Adrenal gland (tissue), 9 donors: ENCODE measurements at regions not wholly inside any gene's neighbourhood (a gene's known extent, or its start where the extent isn't known, plus 50 kb on each side); places are given as distances from the start of the nearest gene placed in this dataset.

ENCODE experiments used
- DNase-seq, 7 donors: peaks; one replicate each; pipeline ENCODE4 v3.0.0-alpha.2; 2019 to 2020
- H3K27ac ChIP-seq, 5 donors: fragments of 200-600 bp; sonication (generic) in 4 of 5; 1 replicate in 3 of 5; 2 replicates in 2 of 5; pipeline versions ENCODE4 v1.5.1 to v1.8.0; 2016 to 2020; ENCODE audit warnings: mild to moderate bottlenecking in 1 of 5
- H3K27me3 ChIP-seq: fragments of 200-600 bp; 2 replicates; pipeline ENCODE4 v1.8.0; 2021
- H3K36me3 ChIP-seq, 2 donors: fragments of 200-600 bp; replicated peaks in 1 of 2; 1 replicate in 1 of 2; 2 replicates in 1 of 2; pipeline versions ENCODE4 v1.5.1 to v1.8.0; 2018 to 2022
- H3K4me1 ChIP-seq, 2 donors: fragments of 200-600 bp; replicated peaks in 1 of 2; 1 replicate in 1 of 2; 2 replicates in 1 of 2; pipeline versions ENCODE4 v1.5.1 to v1.8.0; 2018 to 2021
- H3K4me3 ChIP-seq, 4 donors: fragments of 200-600 bp; sonication (generic) in 3 of 4; one replicate each; pipeline ENCODE4 v1.5.1; 2016 to 2018
- H3K9me3 ChIP-seq, 3 donors: fragments of 200-600 bp; sonication (generic) in 1 of 3; replicated peaks in 1 of 3; 1 replicate in 2 of 3; 2 replicates in 1 of 3; pipeline versions ENCODE4 v1.5.1 to v1.8.0; 2016 to 2021
- CTCF ChIP-seq, 6 experiments: fragments of 450-650 bp in 4 of 6; fragments of 200-600 bp in 2 of 6; sonication (generic) in 1 of 6; IDR thresholded peaks; 1 replicate in 5 of 6; 2 replicates in 1 of 6; pipeline versions ENCODE4 v1.5.1 to v1.8.0; 2016 to 2021; ENCODE audit warnings: antibody characterized with exemption in 6 of 6, mild to moderate bottlenecking in 2 of 6, moderate library complexity in 1 of 6
- POLR2A ChIP-seq, 2 donors: fragments of 450-650 bp; IDR thresholded peaks; one replicate each; pipeline ENCODE4 v1.6.1; 2017; ENCODE audit warnings: antibody characterized with exemption in 2 of 2, mild to moderate bottlenecking in 2 of 2, moderate library complexity in 1 of 2
- WGBS, 4 donors: extraction: QIAGEN DNeasy Blood & Tissue Kit in 2 of 4; methylation state at CpG; one replicate each; pipeline versions ENCODE4 v1.1.5 to v1.1.7; 2013 to 2017; 5-methylcytosine and 5-hydroxymethylcytosine counted together
- intact Hi-C, 2 donors: fragments of 100-400 bp; cut with DNase I; formaldehyde crosslinking; loops; one replicate each; pipeline versions ENCODE4 v1.14.1 to v1.15.0; 2022 to 2023
- donor health status: healthy with polysubstance abuse.
- donor health status: Bipolar disorder and iron deficiency.
- donor health status: DM: yes; HTN: yes; CAD: no.
- donor health status: DM: no; HTN: no; CAD: no.
- donor health status: DM: no; HTN: no; CAD: no.

- intact Hi-C loops = no loop called here
- no peak for TF ChIP-seq CTCF (IDR thresholded peaks at IDR 0.05)
- Histone ChIP-seq H3K27ac (no peak overlapping the region), H3K9me3 (no peaks in the 10 kb centered on the region), H3K4me1 (no peaks in the 10 kb centered on the region), H3K36me3 (no peaks in the 10 kb centered on the region), H3K27me3 (no peaks in the 10 kb centered on the region), H3K4me3 (no peak overlapping the region)
- DNase-seq = no peak
- WGBS, 4 donors = 33 to 75% (median 64%) methylated on average over 2 of the region's 2 CpGs
These were observed 1113.2 kb upstream of the ATXN7L3B start for GRCh38 chr12:73424484-73424883.

GRCh38 chr12:73445658-73446324, 1091.8 kb upstream of the ATXN7L3B start:
- 27 to 50% (median 34%) methylated on average over 2 of the region's 2 CpGs for WGBS, 4 donors
- H3K4me3 ChIP-seq = no peak overlapping the region
- intact Hi-C loops = no loop called here
- no peak for DNase-seq
- H3K9me3 ChIP-seq = no peaks in the 10 kb centered on the region
- H3K27me3 ChIP-seq = no peaks in the 10 kb centered on the region
- H3K36me3 ChIP-seq = no peaks in the 10 kb centered on the region
- H3K4me1 ChIP-seq = no peaks in the 10 kb centered on the region
- no peak overlapping the region for H3K27ac ChIP-seq
- TF ChIP-seq CTCF (IDR thresholded peaks at IDR 0.05) (no peak), POLR2A (IDR thresholded peaks at IDR 0.05) (no peak)

GRCh38 chr12:73452672-73453469, 1084.8 kb upstream of the ATXN7L3B start:
- Histone ChIP-seq H3K27me3 (no peaks in the 10 kb centered on the region), H3K9me3 (no peaks in the 10 kb centered on the region), H3K4me3 (no peak overlapping the region), H3K4me1 (no peaks in the 10 kb centered on the region), H3K36me3 (no peaks in the 10 kb centered on the region), H3K27ac (no peak overlapping the region)
- intact Hi-C loops = no loop called here
- no peak for DNase-seq
- TF ChIP-seq POLR2A (IDR thresholded peaks at IDR 0.05) (no peak), CTCF (IDR thresholded peaks at IDR 0.05) (no peak)
- 74 to 83% (median 77%) methylated on average over 3 of the region's 3 CpGs for WGBS, 4 donors

- H3K9me3 ChIP-seq = no peaks in the 10 kb centered on the region
- H3K27ac ChIP-seq = no peak overlapping the region
- DNase-seq = no peak
- no peaks in the 10 kb centered on the region for H3K36me3 ChIP-seq
- no peak overlapping the region for H3K4me3 ChIP-seq
- H3K27me3 ChIP-seq = no peaks in the 10 kb centered on the region
- no peak for TF ChIP-seq CTCF (IDR thresholded peaks at IDR 0.05)
- no peak for TF ChIP-seq POLR2A (IDR thresholded peaks at IDR 0.05)
- no peaks in the 10 kb centered on the region for H3K4me1 ChIP-seq
- intact Hi-C loops = no loop called here
These were observed 1077.4 kb upstream of the ATXN7L3B start for GRCh38 chr12:73460212-73460611.
